ENCODE measurements at regions not wholly inside any gene's neighbourhood (a gene's known extent, or its start where the extent isn't known, plus 50 kb on each side); places are given as distances from the start of the nearest gene placed in this dataset.

DNA sequence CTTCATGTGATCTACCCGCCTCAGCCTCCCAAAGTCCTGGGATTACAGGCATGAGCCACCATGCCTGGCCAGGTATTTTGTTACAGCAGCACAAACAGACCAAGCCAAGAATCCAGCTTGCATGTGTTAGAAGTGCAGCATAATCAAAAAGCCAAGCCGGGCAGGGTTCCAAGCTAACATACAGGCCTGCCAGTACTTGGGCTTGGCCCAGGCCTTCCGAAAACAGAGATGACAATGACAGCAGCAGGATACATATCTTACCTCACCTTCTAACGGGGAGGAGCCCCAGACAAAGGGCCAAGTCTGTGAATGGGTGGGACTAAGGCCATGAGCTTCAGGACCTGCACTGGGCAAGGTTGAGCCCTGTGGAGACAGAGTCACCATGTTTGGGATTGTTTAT lies 91.4 kb upstream of the ZNF462 start:
- Histone ChIP-seq H3K9me3 (no peaks in the 10 kb centered on the region), H3K27me3 (replicated peaks; ENCODE audit: control insufficient read depth, insufficient read depth, low read length) (no peaks in the 10 kb centered on the region), H3K4me1 (0 out of 2 replicates have a peak, but pooled peaks cover 3% of the 10 kb centered on the region), H3K36me3 (ENCODE audit: control insufficient read depth, insufficient read depth, low read length) (no peaks in the 10 kb centered on the region), H3K4me3 (ENCODE audit: low read depth, low read length) (no peak overlapping the region)
- ChIA-PET POLR2A (no interaction called here), CTCF (no interaction called here)
- Mint-ChIP-seq H3K4me3 (ENCODE audit: unreplicated experiment) (no peak overlapping the region), H3K27me3 (ENCODE audit: insufficient read depth, unreplicated experiment) (no peaks in the 10 kb centered on the region), H3K4me1 (ENCODE audit: low read depth, unreplicated experiment) (peaks cover 6% of the 10 kb centered on the region), H3K9me3 (ENCODE audit: unreplicated experiment) (no peaks in the 10 kb centered on the region), H3K36me3 (ENCODE audit: insufficient read depth, unreplicated experiment) (no peaks in the 10 kb centered on the region), H3K27ac (ENCODE audit: unreplicated experiment) (no peak overlapping the region)
- intact Hi-C loops (cut with micrococcal nuclease; ENCODE audit: unreplicated experiment) = no loop called here
- no peak for DNase-seq
- BruUV-seq (replicated peaks) = no TSS peak
- TF ChIP-seq, protein P1, sequence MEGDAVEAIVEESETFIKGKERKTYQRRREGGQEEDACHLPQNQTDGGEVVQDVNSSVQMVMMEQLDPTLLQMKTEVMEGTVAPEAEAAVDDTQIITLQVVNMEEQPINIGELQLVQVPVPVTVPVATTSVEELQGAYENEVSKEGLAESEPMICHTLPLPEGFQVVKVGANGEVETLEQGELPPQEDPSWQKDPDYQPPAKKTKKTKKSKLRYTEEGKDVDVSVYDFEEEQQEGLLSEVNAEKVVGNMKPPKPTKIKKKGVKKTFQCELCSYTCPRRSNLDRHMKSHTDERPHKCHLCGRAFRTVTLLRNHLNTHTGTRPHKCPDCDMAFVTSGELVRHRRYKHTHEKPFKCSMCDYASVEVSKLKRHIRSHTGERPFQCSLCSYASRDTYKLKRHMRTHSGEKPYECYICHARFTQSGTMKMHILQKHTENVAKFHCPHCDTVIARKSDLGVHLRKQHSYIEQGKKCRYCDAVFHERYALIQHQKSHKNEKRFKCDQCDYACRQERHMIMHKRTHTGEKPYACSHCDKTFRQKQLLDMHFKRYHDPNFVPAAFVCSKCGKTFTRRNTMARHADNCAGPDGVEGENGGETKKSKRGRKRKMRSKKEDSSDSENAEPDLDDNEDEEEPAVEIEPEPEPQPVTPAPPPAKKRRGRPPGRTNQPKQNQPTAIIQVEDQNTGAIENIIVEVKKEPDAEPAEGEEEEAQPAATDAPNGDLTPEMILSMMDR (IDR thresholded peaks at IDR 0.05; ENCODE audit: insufficient read depth in 1 of 2, low read depth in 1 of 2, low read length in 1 of 2, severe bottlenecking in 1 of 2, unreplicated experiment in 1 of 2) = no peak

DNA sequence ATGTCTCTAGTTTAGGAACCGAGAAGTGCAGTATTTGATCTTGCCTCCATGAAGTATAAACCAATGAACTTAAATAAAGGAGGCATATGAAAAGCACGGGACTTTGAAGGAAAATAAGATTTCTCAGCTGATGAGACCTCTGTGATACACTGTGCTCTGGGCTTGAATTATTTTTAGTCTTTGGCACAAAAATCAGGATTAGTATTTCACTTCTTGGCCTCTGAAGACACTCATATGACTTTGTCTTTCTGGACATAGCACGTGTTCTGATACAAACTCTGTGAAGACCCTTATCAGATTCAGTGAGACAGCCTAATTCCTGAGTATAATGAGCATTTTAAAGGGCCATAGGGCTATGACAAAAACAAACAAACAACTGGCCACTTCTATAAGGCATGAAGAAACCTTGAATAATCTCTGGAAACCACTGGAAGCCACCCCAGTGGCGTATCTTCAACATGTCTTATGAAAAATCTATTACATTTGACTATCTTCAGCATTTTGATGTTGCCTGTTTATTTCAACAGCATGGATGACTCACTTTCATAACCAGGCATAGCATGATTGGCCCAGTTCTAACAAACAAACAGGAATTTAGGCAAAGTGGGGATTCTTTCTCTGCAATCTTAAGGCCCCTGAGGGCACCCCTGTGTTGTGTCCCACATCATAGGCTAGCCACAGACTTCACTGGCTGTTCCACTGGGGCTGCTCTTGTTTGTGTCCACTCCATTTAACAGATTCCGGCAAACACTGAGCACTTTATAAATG lies 90.3 kb upstream of the ZNF462 start:
- Histone ChIP-seq H3K4me1 (0 out of 2 replicates have a peak, but pooled peaks cover 3% of the 10 kb centered on the region), H3K9me3 (no peaks in the 10 kb centered on the region), H3K4me3 (ENCODE audit: low read depth, low read length) (no peak overlapping the region), H3K36me3 (ENCODE audit: control insufficient read depth, insufficient read depth, low read length) (no peaks in the 10 kb centered on the region), H3K27me3 (replicated peaks; ENCODE audit: control insufficient read depth, insufficient read depth, low read length) (no peaks in the 10 kb centered on the region)
- no peaks in the 10 kb centered on the region for H3K9me3 Mint-ChIP-seq (ENCODE audit: unreplicated experiment)
- H3K27ac Mint-ChIP-seq (ENCODE audit: unreplicated experiment) = no peak overlapping the region
- TF ChIP-seq, protein P1 (IDR thresholded peaks at IDR 0.05; ENCODE audit: insufficient read depth in 1 of 2, low read depth in 1 of 2, low read length in 1 of 2, severe bottlenecking in 1 of 2, unreplicated experiment in 1 of 2) = no peak
- ChIA-PET POLR2A (no interaction called here), CTCF (no interaction called here)
- H3K4me1 Mint-ChIP-seq (ENCODE audit: low read depth, unreplicated experiment) = peaks cover 6% of the 10 kb centered on the region
- no peak overlapping the region for H3K4me3 Mint-ChIP-seq (ENCODE audit: unreplicated experiment)
- H3K36me3 Mint-ChIP-seq (ENCODE audit: insufficient read depth, unreplicated experiment) = no peaks in the 10 kb centered on the region
- no TSS peak for BruUV-seq (replicated peaks)
- intact Hi-C loops (cut with micrococcal nuclease; ENCODE audit: unreplicated experiment) = no loop called here
- no peaks in the 10 kb centered on the region for H3K27me3 Mint-ChIP-seq (ENCODE audit: insufficient read depth, unreplicated experiment)
- no peak for DNase-seq

DNA sequence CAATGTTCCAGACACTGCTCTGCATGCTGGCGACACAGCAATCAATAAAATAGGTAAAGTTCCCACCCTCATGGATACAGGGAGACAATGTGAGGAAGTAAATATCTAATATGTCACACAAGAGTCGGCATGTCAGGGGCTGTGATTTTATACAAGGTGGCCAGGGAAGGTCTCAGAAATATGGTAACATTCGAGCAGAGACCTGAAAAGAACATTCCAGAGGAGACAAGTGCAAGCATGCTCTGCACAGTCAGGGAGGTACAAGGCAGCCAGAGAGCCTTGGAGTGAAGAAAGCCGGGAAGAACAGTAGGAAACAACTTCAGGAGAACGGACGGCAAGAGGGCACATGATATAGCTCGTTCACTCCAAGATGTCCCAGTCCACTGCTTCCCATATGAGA lies 89.2 kb upstream of the ZNF462 start:
- intact Hi-C loops (cut with micrococcal nuclease; ENCODE audit: unreplicated experiment) = no loop called here
- TF ChIP-seq, protein P1 (IDR thresholded peaks at IDR 0.05; ENCODE audit: insufficient read depth in 1 of 2, low read depth in 1 of 2, low read length in 1 of 2, severe bottlenecking in 1 of 2, unreplicated experiment in 1 of 2) = no peak
- H3K4me3 Mint-ChIP-seq (ENCODE audit: unreplicated experiment) = no peak overlapping the region
- no peaks in the 10 kb centered on the region for H3K9me3 Mint-ChIP-seq (ENCODE audit: unreplicated experiment)
- Histone ChIP-seq H3K4me3 (ENCODE audit: low read depth, low read length) (no peak overlapping the region), H3K27me3 (replicated peaks; ENCODE audit: control insufficient read depth, insufficient read depth, low read length) (no peaks in the 10 kb centered on the region), H3K9me3 (no peaks in the 10 kb centered on the region), H3K4me1 (0 out of 2 replicates have a peak, but pooled peaks cover 3% of the 10 kb centered on the region), H3K36me3 (ENCODE audit: control insufficient read depth, insufficient read depth, low read length) (no peaks in the 10 kb centered on the region)
- ChIA-PET CTCF (no interaction called here), POLR2A (no interaction called here)
- H3K4me1 Mint-ChIP-seq (ENCODE audit: low read depth, unreplicated experiment) = peaks cover 6% of the 10 kb centered on the region
- H3K27me3 Mint-ChIP-seq (ENCODE audit: insufficient read depth, unreplicated experiment) = no peaks in the 10 kb centered on the region
- BruUV-seq (replicated peaks) = no TSS peak
- DNase-seq = no peak
- H3K36me3 Mint-ChIP-seq (ENCODE audit: insufficient read depth, unreplicated experiment) = no peaks in the 10 kb centered on the region
- no peak overlapping the region for H3K27ac Mint-ChIP-seq (ENCODE audit: unreplicated experiment)
